Adrenal gland (tissue), 5 donors: ENCODE measurements at regions not wholly inside any gene's neighbourhood (a gene's known extent, or its start where the extent isn't known, plus 50 kb on each side); places are given as distances from the start of the nearest gene placed in this dataset.

Source experiments
- POLR2A ChIP-seq, 2 donors: fragments of 450-650 bp; IDR thresholded peaks; one replicate each; pipeline ENCODE4 v1.6.1; 2017; ENCODE audit warnings: antibody characterized with exemption in 2 of 2, mild to moderate bottlenecking in 2 of 2, moderate library complexity in 1 of 2
- TF ChIP-seq, protein P1 (sequence below), 6 experiments: fragments of 450-650 bp in 4 of 6; fragments of 200-600 bp in 2 of 6; sonication (generic) in 1 of 6; IDR thresholded peaks; 1 replicate in 5 of 6; 2 replicates in 1 of 6; pipeline versions ENCODE4 v1.5.1 to v1.8.0; 2016 to 2021; ENCODE audit warnings: antibody characterized with exemption in 6 of 6, mild to moderate bottlenecking in 2 of 6, moderate library complexity in 1 of 6
- donor health status: DM: no; HTN: no; CAD: no.

DNA sequence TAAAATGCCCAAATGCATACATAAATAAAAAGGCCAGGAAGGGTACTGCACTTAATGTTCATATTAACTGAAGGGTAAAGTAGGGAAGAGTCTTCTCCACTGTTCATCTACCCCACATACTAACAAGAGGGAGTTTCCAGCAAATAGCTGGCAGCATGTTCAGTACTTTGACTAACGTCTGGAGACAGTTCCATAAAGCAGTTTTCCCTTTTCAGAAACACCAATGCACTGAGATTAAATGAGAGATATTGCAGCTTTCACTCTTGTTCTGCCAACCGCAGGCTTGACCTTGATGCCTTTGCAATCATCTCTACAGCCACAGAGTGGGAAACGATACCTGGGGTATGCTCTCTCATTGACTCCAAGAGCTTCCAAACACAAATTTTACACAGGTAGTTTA, 2123.1 kb upstream of the TENM3 start:
- TF ChIP-seq, protein P1, sequence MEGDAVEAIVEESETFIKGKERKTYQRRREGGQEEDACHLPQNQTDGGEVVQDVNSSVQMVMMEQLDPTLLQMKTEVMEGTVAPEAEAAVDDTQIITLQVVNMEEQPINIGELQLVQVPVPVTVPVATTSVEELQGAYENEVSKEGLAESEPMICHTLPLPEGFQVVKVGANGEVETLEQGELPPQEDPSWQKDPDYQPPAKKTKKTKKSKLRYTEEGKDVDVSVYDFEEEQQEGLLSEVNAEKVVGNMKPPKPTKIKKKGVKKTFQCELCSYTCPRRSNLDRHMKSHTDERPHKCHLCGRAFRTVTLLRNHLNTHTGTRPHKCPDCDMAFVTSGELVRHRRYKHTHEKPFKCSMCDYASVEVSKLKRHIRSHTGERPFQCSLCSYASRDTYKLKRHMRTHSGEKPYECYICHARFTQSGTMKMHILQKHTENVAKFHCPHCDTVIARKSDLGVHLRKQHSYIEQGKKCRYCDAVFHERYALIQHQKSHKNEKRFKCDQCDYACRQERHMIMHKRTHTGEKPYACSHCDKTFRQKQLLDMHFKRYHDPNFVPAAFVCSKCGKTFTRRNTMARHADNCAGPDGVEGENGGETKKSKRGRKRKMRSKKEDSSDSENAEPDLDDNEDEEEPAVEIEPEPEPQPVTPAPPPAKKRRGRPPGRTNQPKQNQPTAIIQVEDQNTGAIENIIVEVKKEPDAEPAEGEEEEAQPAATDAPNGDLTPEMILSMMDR (IDR thresholded peaks at IDR 0.05): no peak
- no peak for TF ChIP-seq POLR2A (IDR thresholded peaks at IDR 0.05)
